Skeletal muscle satellite cell (primary cell): ENCODE measurements at regions not wholly inside any gene's neighbourhood (a gene's known extent, or its start where the extent isn't known, plus 50 kb on each side); places are given as distances from the start of the nearest gene placed in this dataset.

Experiments used
- H3K27me3 ChIP-seq: 2 replicates; pipeline ENCODE4 v1.7.0; 2013; ENCODE audit warnings: low read length; ENCODE audit not compliant: control insufficient read depth, insufficient read depth
- H3K36me3 ChIP-seq: 2 replicates; pipeline ENCODE4 v1.7.0; 2013; ENCODE audit warnings: mild to moderate bottlenecking, control low read depth, low read length; ENCODE audit not compliant: insufficient read depth
- H3K4me1 ChIP-seq: 2 replicates; pipeline ENCODE4 v1.7.0; 2013; ENCODE audit warnings: low read length; ENCODE audit not compliant: control insufficient read depth, insufficient read depth
- H3K4me2 ChIP-seq: 2 replicates; pipeline ENCODE4 v1.7.0; 2013; ENCODE audit warnings: mild to moderate bottlenecking, low read length
- H3K4me3 ChIP-seq: 2 replicates; pipeline ENCODE4 v1.7.0; 2013; ENCODE audit warnings: low read length
- H3K9ac ChIP-seq: 2 replicates; pipeline ENCODE4 v1.7.0; 2013; ENCODE audit warnings: mild to moderate bottlenecking, low read depth, low read length, moderate library complexity
- H3K9me3 ChIP-seq: replicated peaks from 2 replicates; pipeline ENCODE4 v1.7.0; 2013; ENCODE audit warnings: mild to moderate bottlenecking, control low read depth, low read length

- Histone ChIP-seq H3K4me2 (no peak overlapping the region), H3K4me3 (no peak overlapping the region), H3K9ac (no peak overlapping the region), H3K27me3 (no peaks in the 10 kb centered on the region), H3K9me3 (no peaks in the 10 kb centered on the region), H3K36me3 (no peaks in the 10 kb centered on the region), H3K4me1 (no peaks in the 10 kb centered on the region)
Measured at GRCh38 chr2:161088658-161089350, 71.4 kb upstream of the TANK start.

GRCh38 chr2:161090411-161090810 lies 69.8 kb upstream of the TANK start:
- no peaks in the 10 kb centered on the region for H3K36me3 ChIP-seq
- H3K9me3 ChIP-seq: no peaks in the 10 kb centered on the region
- no peak overlapping the region for H3K4me2 ChIP-seq
- H3K4me1 ChIP-seq: no peaks in the 10 kb centered on the region
- H3K4me3 ChIP-seq: no peak overlapping the region
- H3K27me3 ChIP-seq: no peaks in the 10 kb centered on the region
- H3K9ac ChIP-seq: no peak overlapping the region

DNA sequence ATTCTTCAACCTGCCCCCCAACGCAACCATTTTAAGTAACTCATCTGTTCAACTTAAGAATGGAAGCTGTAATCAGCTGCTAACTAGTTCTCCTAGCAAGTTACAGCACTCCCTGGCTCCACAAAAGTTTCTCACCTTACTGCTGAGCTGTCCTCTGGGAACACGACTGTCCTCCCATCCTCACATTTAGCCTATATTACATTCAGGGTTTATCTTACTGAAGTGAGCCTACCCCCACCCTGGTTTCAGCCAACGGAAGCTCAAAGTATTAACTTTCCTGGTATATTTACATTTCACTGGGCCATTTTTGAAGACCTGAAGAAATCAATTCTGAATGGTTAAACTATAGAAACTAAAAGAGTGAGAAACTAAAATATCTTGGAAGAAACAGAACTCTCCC lies 64.9 kb upstream of the TANK start:
- no peaks in the 10 kb centered on the region for H3K36me3 ChIP-seq
- H3K4me3 ChIP-seq: no peak overlapping the region
- no peak overlapping the region for H3K9ac ChIP-seq
- no peaks in the 10 kb centered on the region for H3K27me3 ChIP-seq
- H3K9me3 ChIP-seq: no peaks in the 10 kb centered on the region
- H3K4me1 ChIP-seq: no peaks in the 10 kb centered on the region
- H3K4me2 ChIP-seq: no peak overlapping the region

DNA sequence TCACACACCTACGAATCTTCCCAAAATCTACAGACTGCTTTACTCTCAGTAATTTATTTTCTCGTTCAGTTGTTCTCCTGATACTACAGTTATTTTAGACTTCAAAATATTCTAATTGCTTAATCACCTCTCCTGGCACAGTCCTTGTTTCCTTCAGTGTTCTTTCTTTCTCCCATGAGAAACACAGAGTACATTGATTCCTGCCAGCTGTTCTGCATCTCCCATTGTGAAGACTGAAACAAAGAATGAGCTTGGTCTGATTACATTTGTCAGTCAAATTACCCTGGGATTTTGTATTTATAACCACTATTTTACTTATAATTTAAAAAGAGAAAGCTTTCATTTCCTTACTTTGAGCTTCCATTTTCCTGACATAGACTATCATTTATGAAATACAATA lies 63.9 kb upstream of the TANK start:
- Histone ChIP-seq H3K9ac (no peak overlapping the region), H3K4me3 (no peak overlapping the region), H3K9me3 (no peaks in the 10 kb centered on the region), H3K4me1 (peaks cover under 1% of the 10 kb centered on the region), H3K4me2 (no peak overlapping the region), H3K36me3 (no peaks in the 10 kb centered on the region), H3K27me3 (no peaks in the 10 kb centered on the region)

GRCh38 chr2:161097157-161097556 lies 63.1 kb upstream of the TANK start:
- Histone ChIP-seq H3K9me3 (no peaks in the 10 kb centered on the region), H3K4me2 (no peak overlapping the region), H3K4me1 (peaks cover 9% of the 10 kb centered on the region), H3K36me3 (no peaks in the 10 kb centered on the region), H3K4me3 (no peak overlapping the region), H3K27me3 (no peaks in the 10 kb centered on the region), H3K9ac (no peak overlapping the region)

GRCh38 chr2:161100211-161100895 lies 59.9 kb upstream of the TANK start:
- Histone ChIP-seq H3K9ac (no peak overlapping the region), H3K27me3 (no peaks in the 10 kb centered on the region), H3K4me1 (peaks cover 29% of the 10 kb centered on the region), H3K9me3 (no peaks in the 10 kb centered on the region), H3K36me3 (no peaks in the 10 kb centered on the region), H3K4me3 (no peak overlapping the region), H3K4me2 (no peak overlapping the region)

- Histone ChIP-seq H3K9me3 (no peaks in the 10 kb centered on the region), H3K9ac (no peak overlapping the region), H3K4me3 (no peak overlapping the region), H3K4me2 (no peak overlapping the region), H3K36me3 (no peaks in the 10 kb centered on the region), H3K27me3 (no peaks in the 10 kb centered on the region), H3K4me1 (peaks cover 29% of the 10 kb centered on the region)
Measured at GRCh38 chr2:161101406-161101805, 58.8 kb upstream of the TANK start.

- Histone ChIP-seq H3K4me2 (peak overlapping the region; percentile 61), H3K4me3 (no peak overlapping the region), H3K36me3 (no peaks in the 10 kb centered on the region), H3K4me1 (peaks cover 29% of the 10 kb centered on the region), H3K9me3 (no peaks in the 10 kb centered on the region), H3K27me3 (no peaks in the 10 kb centered on the region), H3K9ac (no peak overlapping the region)
Measured at GRCh38 chr2:161102770-161103450, 57.3 kb upstream of the TANK start.

GRCh38 chr2:161103451-161103831 lies 56.8 kb upstream of the TANK start:
- Histone ChIP-seq H3K4me3 (no peak overlapping the region), H3K27me3 (no peaks in the 10 kb centered on the region)

GRCh38 chr2:161104054-161104553 lies 56.1 kb upstream of the TANK start:
- Histone ChIP-seq H3K27me3 (no peaks in the 10 kb centered on the region), H3K4me2 (peak overlapping the region; percentile 20), H3K9ac (no peak overlapping the region), H3K4me3 (no peak overlapping the region), H3K4me1 (peaks cover 29% of the 10 kb centered on the region), H3K36me3 (no peaks in the 10 kb centered on the region), H3K9me3 (no peaks in the 10 kb centered on the region)

More at GRCh38 chr2:161103451-161103831, 56.8 kb upstream of the TANK start:
- Histone ChIP-seq H3K9ac (no peak overlapping the region), H3K4me2 (peak overlapping the region; percentile 61), H3K36me3 (no peaks in the 10 kb centered on the region), H3K9me3 (no peaks in the 10 kb centered on the region), H3K4me1 (peaks cover 29% of the 10 kb centered on the region)

GRCh38 chr2:161107265-161107664 lies 53.0 kb upstream of the TANK start:
- Histone ChIP-seq H3K9ac (no peak overlapping the region), H3K4me3 (no peak overlapping the region), H3K4me2 (no peak overlapping the region), H3K36me3 (no peaks in the 10 kb centered on the region), H3K4me1 (peaks cover 19% of the 10 kb centered on the region), H3K9me3 (no peaks in the 10 kb centered on the region), H3K27me3 (no peaks in the 10 kb centered on the region)
